ENCODE measurements at regions not wholly inside any gene's neighbourhood (a gene's known extent, or its start where the extent isn't known, plus 50 kb on each side); places are given as distances from the start of the nearest gene placed in this dataset.

DNA sequence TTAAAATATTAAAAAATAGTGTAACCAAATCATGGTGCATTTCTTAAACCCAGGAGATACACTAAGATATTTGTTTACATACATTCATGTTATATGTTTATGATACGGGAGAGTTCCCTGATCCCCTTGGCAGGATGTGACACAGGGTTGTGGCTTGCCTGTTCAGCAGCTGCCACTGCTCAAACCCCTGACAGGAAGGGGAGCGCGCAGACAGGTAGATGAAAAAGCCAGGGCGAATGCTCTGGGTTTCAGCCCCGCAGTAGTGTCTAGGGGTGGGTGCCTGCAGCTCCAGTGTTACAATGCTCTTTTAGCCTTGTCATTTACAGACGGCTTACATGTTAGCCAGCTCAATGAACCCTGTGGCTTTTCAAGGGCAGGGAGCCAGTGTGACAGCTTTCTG lies 1343.8 kb upstream of the IGFBP7 start:
- no peak for FAIRE-seq
- in situ Hi-C loops (cut with HindIII; ENCODE audit: extremely low pct_ligation_motif_present, low pct_unique_long_range_greater_than_20kb) (no loop called here), intact Hi-C loops (cut with micrococcal nuclease; ENCODE audit: unreplicated experiment) (no loop called here)
- 43% methylated on average over 6 of the region's 6 CpGs for WGBS (ENCODE audit: low lambda C conversion rate)
- H3K27me3 ChIP-seq (ENCODE audit: control insufficient read depth in 1 of 2, insufficient read depth in 2 of 2, low read length in 2 of 2), result no peaks in the 10 kb centered on the region
- H4K20me1 ChIP-seq (ENCODE audit: insufficient read depth, low read length), result no peaks in the 10 kb centered on the region
- H3K4me1 ChIP-seq (ENCODE audit: insufficient read depth, low read length), result no peaks in the 10 kb centered on the region
- no peak for DNase-seq (ENCODE audit: low spot score)
- no TSS peak for BruUV-seq (replicated peaks)
- no peak for TF ChIP-seq SALL2 (CRISPR knock-in tag; IDR thresholded peaks at IDR 0.05)
- no peak for TF ChIP-seq RBFOX2 (IDR thresholded peaks at IDR 0.05; ENCODE audit: low read depth, low read length)
- no peak for TF ChIP-seq ADNP (CRISPR knock-in tag; IDR thresholded peaks at IDR 0.05)
- no peak for TF ChIP-seq MBD4 (IDR thresholded peaks at IDR 0.05; ENCODE audit: borderline replicate concordance, low read length)
- no peak for TF ChIP-seq ZNF430 (CRISPR knock-in tag; IDR thresholded peaks at IDR 0.05)
- no peak for TF ChIP-seq SMAD3 (CRISPR knock-in tag; IDR thresholded peaks at IDR 0.05)
- TF ChIP-seq KAT8 (CRISPR knock-in tag; IDR thresholded peaks at IDR 0.05), result no peak
- TF ChIP-seq ZFP37 (CRISPR knock-in tag; IDR thresholded peaks at IDR 0.05; ENCODE audit: borderline replicate concordance), result no peak
- TF ChIP-seq, protein P1, sequence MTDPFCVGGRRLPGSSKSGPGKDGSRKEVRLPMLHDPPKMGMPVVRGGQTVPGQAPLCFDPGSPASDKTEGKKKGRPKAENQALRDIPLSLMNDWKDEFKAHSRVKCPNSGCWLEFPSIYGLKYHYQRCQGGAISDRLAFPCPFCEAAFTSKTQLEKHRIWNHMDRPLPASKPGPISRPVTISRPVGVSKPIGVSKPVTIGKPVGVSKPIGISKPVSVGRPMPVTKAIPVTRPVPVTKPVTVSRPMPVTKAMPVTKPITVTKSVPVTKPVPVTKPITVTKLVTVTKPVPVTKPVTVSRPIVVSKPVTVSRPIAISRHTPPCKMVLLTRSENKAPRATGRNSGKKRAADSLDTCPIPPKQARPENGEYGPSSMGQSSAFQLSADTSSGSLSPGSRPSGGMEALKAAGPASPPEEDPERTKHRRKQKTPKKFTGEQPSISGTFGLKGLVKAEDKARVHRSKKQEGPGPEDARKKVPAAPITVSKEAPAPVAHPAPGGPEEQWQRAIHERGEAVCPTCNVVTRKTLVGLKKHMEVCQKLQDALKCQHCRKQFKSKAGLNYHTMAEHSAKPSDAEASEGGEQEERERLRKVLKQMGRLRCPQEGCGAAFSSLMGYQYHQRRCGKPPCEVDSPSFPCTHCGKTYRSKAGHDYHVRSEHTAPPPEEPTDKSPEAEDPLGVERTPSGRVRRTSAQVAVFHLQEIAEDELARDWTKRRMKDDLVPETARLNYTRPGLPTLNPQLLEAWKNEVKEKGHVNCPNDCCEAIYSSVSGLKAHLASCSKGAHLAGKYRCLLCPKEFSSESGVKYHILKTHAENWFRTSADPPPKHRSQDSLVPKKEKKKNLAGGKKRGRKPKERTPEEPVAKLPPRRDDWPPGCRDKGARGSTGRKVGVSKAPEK (CRISPR knock-in tag; IDR thresholded peaks at IDR 0.05; ENCODE audit: borderline replicate concordance), result no peak
- TF ChIP-seq, protein P2, sequence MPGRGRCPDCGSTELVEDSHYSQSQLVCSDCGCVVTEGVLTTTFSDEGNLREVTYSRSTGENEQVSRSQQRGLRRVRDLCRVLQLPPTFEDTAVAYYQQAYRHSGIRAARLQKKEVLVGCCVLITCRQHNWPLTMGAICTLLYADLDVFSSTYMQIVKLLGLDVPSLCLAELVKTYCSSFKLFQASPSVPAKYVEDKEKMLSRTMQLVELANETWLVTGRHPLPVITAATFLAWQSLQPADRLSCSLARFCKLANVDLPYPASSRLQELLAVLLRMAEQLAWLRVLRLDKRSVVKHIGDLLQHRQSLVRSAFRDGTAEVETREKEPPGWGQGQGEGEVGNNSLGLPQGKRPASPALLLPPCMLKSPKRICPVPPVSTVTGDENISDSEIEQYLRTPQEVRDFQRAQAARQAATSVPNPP (CRISPR knock-in tag; IDR thresholded peaks at IDR 0.05), result no peak
- TF ChIP-seq KLF9 (CRISPR knock-in tag; IDR thresholded peaks at IDR 0.05; ENCODE audit: low read depth), result no peak
- no peak for TF ChIP-seq ZNF251 (CRISPR knock-in tag; IDR thresholded peaks at IDR 0.05)
- no peak for TF ChIP-seq ZNF326 (CRISPR knock-in tag; IDR thresholded peaks at IDR 0.05; ENCODE audit: borderline replicate concordance)
- H3K4me2 ChIP-seq (ENCODE audit: low read depth, low read length), result no peak overlapping the region
- H3K79me2 ChIP-seq (ENCODE audit: insufficient read depth, low read length), result no peaks in the 10 kb centered on the region
- no peak for ATAC-seq
- peaks cover 38% of the 10 kb centered on the region for H3K9me3 ChIP-seq (ENCODE audit: low read length)
- no peak overlapping the region for H3K4me3 ChIP-seq (replicated peaks in 1 of 3; ENCODE audit: insufficient read depth in 1 of 3, low read depth in 2 of 3, low read length in 3 of 3)
- no peak overlapping the region for H2AFZ ChIP-seq (ENCODE audit: low read length)
- H3K9ac ChIP-seq (ENCODE audit: insufficient read depth, low read depth, low read length), result no peak overlapping the region
- POLR2A ChIA-PET, result no interaction called here
- H3K36me3 ChIP-seq (replicated peaks in 1 of 2; ENCODE audit: control insufficient read depth in 1 of 2, insufficient read depth in 2 of 2, low read length in 2 of 2), result no peaks in the 10 kb centered on the region
- CTCF ChIA-PET (ENCODE audit: low intra/inter-chr PET ratio, low total read pairs), result no interaction called here
- no peak overlapping the region for H3K27ac ChIP-seq (ENCODE audit: extremely low read length, insufficient read depth, low read length)

Data from HepG2 (cell line).